ENCODE measurements at regions not wholly inside any gene's neighbourhood (a gene's known extent, or its start where the extent isn't known, plus 50 kb on each side); places are given as distances from the start of the nearest gene placed in this dataset.

DNA sequence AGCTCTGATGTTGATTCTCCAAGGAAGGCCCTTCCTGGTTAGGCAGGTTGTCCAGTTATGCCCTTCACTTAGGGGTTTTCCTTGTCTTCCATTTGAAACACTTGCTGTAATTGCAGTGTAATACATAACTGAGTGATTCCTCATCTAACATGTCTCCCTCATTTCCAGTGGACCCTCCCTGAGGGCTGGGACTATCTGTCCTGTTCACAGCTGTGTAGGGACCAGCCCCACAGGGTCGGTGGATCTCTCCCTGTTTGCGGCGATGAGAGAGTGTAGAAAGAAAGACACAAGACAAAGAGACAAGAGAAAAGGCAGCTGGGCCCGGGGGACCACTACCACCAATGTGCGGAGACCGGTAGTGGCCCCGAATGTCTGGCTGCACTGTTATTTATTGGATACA is 135.9 kb upstream of the EEPD1 start:
- no peak overlapping the region for H3K4me3 ChIP-seq (ENCODE audit: low read depth, low read length)
- TF ChIP-seq, protein P1, sequence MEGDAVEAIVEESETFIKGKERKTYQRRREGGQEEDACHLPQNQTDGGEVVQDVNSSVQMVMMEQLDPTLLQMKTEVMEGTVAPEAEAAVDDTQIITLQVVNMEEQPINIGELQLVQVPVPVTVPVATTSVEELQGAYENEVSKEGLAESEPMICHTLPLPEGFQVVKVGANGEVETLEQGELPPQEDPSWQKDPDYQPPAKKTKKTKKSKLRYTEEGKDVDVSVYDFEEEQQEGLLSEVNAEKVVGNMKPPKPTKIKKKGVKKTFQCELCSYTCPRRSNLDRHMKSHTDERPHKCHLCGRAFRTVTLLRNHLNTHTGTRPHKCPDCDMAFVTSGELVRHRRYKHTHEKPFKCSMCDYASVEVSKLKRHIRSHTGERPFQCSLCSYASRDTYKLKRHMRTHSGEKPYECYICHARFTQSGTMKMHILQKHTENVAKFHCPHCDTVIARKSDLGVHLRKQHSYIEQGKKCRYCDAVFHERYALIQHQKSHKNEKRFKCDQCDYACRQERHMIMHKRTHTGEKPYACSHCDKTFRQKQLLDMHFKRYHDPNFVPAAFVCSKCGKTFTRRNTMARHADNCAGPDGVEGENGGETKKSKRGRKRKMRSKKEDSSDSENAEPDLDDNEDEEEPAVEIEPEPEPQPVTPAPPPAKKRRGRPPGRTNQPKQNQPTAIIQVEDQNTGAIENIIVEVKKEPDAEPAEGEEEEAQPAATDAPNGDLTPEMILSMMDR (IDR thresholded peaks at IDR 0.05; ENCODE audit: insufficient read depth, low read length), result no peak

GRCh38 chr7:36018816-36019484 is 134.1 kb upstream of the EEPD1 start:
- H3K4me3 ChIP-seq (ENCODE audit: low read depth, low read length), result no peak overlapping the region
- TF ChIP-seq, protein P1 (IDR thresholded peaks at IDR 0.05; ENCODE audit: insufficient read depth, low read length), result no peak
- DNase-seq (ENCODE audit: low read depth), result no peak

More for the DNA sequence above, 135.9 kb upstream of the EEPD1 start:
- DNase-seq (ENCODE audit: low read depth), result no peak

DNA sequence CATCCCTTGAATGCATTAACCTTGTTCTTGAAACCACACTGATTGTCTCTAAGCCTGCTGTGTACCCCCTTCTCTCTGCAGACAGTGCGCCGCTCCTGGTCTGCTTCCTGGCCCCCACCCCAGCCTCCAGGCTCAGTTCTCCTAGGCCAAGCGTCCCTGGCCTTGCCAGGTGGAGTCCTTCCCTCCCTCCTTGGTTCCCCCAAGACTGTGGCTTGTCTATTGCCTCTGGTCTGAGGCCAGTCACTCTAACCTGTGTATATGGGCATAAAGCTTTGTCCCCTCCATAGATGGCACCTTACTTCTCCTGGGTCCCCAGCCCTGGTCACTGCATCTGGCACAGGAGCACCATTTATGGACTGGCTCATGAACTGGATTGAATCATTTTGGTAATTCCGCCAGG is 133.5 kb upstream of the EEPD1 start:
- TF ChIP-seq, protein P1 (IDR thresholded peaks at IDR 0.05; ENCODE audit: insufficient read depth, low read length), result no peak
- no peak for DNase-seq (ENCODE audit: low read depth)
- H3K4me3 ChIP-seq (ENCODE audit: low read depth, low read length), result no peak overlapping the region

- DNase-seq (ENCODE audit: low read depth), result no peak
- TF ChIP-seq, protein P1 (IDR thresholded peaks at IDR 0.05; ENCODE audit: insufficient read depth, low read length), result no peak
- H3K4me3 ChIP-seq (ENCODE audit: low read depth, low read length), result no peak overlapping the region
These were observed 133.1 kb upstream of the EEPD1 start for GRCh38 chr7:36019980-36020379.

- H3K4me3 ChIP-seq (ENCODE audit: low read depth, low read length), result no peak overlapping the region
- peak; percentile 16 for DNase-seq (ENCODE audit: low read depth)
- TF ChIP-seq, protein P1 (IDR thresholded peaks at IDR 0.05; ENCODE audit: insufficient read depth, low read length), result peak; percentile 38
These were observed 131.7 kb upstream of the EEPD1 start for GRCh38 chr7:36021367-36021766.

GRCh38 chr7:36021917-36022550 is 131.0 kb upstream of the EEPD1 start:
- H3K4me3 ChIP-seq (ENCODE audit: low read depth, low read length), result no peak overlapping the region
- TF ChIP-seq, protein P1 (IDR thresholded peaks at IDR 0.05; ENCODE audit: insufficient read depth, low read length), result no peak
- DNase-seq (ENCODE audit: low read depth), result peak; percentile 17

All from fibroblast of the aortic adventitia (primary cell).